Adrenal gland (tissue), 9 donors: ENCODE measurements at regions not wholly inside any gene's neighbourhood (a gene's known extent, or its start where the extent isn't known, plus 50 kb on each side); places are given as distances from the start of the nearest gene placed in this dataset.

Source experiments
- DNase-seq, 7 donors: peaks; one replicate each; pipeline ENCODE4 v3.0.0-alpha.2; 2019 to 2020
- H3K27ac ChIP-seq, 5 donors: fragments of 200-600 bp; sonication (generic) in 4 of 5; 1 replicate in 3 of 5; 2 replicates in 2 of 5; pipeline versions ENCODE4 v1.5.1 to v1.8.0; 2016 to 2020; ENCODE audit warnings: mild to moderate bottlenecking in 1 of 5
- H3K27me3 ChIP-seq: fragments of 200-600 bp; 2 replicates; pipeline ENCODE4 v1.8.0; 2021
- H3K36me3 ChIP-seq, 2 donors: fragments of 200-600 bp; replicated peaks in 1 of 2; 1 replicate in 1 of 2; 2 replicates in 1 of 2; pipeline versions ENCODE4 v1.5.1 to v1.8.0; 2018 to 2022
- H3K4me1 ChIP-seq, 2 donors: fragments of 200-600 bp; replicated peaks in 1 of 2; 1 replicate in 1 of 2; 2 replicates in 1 of 2; pipeline versions ENCODE4 v1.5.1 to v1.8.0; 2018 to 2021
- H3K4me3 ChIP-seq, 4 donors: fragments of 200-600 bp; sonication (generic) in 3 of 4; one replicate each; pipeline ENCODE4 v1.5.1; 2016 to 2018
- H3K9me3 ChIP-seq, 3 donors: fragments of 200-600 bp; sonication (generic) in 1 of 3; replicated peaks in 1 of 3; 1 replicate in 2 of 3; 2 replicates in 1 of 3; pipeline versions ENCODE4 v1.5.1 to v1.8.0; 2016 to 2021
- POLR2A ChIP-seq, 2 donors: fragments of 450-650 bp; IDR thresholded peaks; one replicate each; pipeline ENCODE4 v1.6.1; 2017; ENCODE audit warnings: antibody characterized with exemption in 2 of 2, mild to moderate bottlenecking in 2 of 2, moderate library complexity in 1 of 2
- WGBS, 4 donors: extraction: QIAGEN DNeasy Blood & Tissue Kit in 2 of 4; methylation state at CpG; one replicate each; pipeline versions ENCODE4 v1.1.5 to v1.1.7; 2013 to 2017; 5-methylcytosine and 5-hydroxymethylcytosine counted together
- intact Hi-C, 2 donors: fragments of 100-400 bp; cut with DNase I; formaldehyde crosslinking; loops; one replicate each; pipeline versions ENCODE4 v1.14.1 to v1.15.0; 2022 to 2023
- TF ChIP-seq, protein P1 (sequence below), 6 experiments: fragments of 450-650 bp in 4 of 6; fragments of 200-600 bp in 2 of 6; sonication (generic) in 1 of 6; IDR thresholded peaks; 1 replicate in 5 of 6; 2 replicates in 1 of 6; pipeline versions ENCODE4 v1.5.1 to v1.8.0; 2016 to 2021; ENCODE audit warnings: antibody characterized with exemption in 6 of 6, mild to moderate bottlenecking in 2 of 6, moderate library complexity in 1 of 6
- donor health status: healthy with polysubstance abuse.
- donor health status: Bipolar disorder and iron deficiency.
- donor health status: DM: yes; HTN: yes; CAD: no.
- donor health status: DM: no; HTN: no; CAD: no.
- donor health status: DM: no; HTN: no; CAD: no.

- H3K27ac ChIP-seq = no peak overlapping the region
- no peak for DNase-seq
- H3K27me3 ChIP-seq = no peaks in the 10 kb centered on the region
- no peaks in the 10 kb centered on the region for H3K9me3 ChIP-seq
- WGBS, 4 donors = 82 to 91% (median 89%) methylated on average over 10 to 11 of the region's 11 CpGs
- H3K4me3 ChIP-seq = no peak overlapping the region
- no peaks in the 10 kb centered on the region for H3K4me1 ChIP-seq
- no peaks in the 10 kb centered on the region for H3K36me3 ChIP-seq
- intact Hi-C loops = no loop called here
- TF ChIP-seq, protein P1, sequence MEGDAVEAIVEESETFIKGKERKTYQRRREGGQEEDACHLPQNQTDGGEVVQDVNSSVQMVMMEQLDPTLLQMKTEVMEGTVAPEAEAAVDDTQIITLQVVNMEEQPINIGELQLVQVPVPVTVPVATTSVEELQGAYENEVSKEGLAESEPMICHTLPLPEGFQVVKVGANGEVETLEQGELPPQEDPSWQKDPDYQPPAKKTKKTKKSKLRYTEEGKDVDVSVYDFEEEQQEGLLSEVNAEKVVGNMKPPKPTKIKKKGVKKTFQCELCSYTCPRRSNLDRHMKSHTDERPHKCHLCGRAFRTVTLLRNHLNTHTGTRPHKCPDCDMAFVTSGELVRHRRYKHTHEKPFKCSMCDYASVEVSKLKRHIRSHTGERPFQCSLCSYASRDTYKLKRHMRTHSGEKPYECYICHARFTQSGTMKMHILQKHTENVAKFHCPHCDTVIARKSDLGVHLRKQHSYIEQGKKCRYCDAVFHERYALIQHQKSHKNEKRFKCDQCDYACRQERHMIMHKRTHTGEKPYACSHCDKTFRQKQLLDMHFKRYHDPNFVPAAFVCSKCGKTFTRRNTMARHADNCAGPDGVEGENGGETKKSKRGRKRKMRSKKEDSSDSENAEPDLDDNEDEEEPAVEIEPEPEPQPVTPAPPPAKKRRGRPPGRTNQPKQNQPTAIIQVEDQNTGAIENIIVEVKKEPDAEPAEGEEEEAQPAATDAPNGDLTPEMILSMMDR (IDR thresholded peaks at IDR 0.05) = no peak
- TF ChIP-seq POLR2A (IDR thresholded peaks at IDR 0.05) = no peak
Observed at GRCh38 chr7:98701372-98701771, 84.3 kb downstream of the NPTX2 start.

- intact Hi-C loops = no loop called here
- H3K4me1 ChIP-seq = no peaks in the 10 kb centered on the region
- H3K4me3 ChIP-seq = no peak overlapping the region
- no peak overlapping the region for H3K27ac ChIP-seq
- H3K27me3 ChIP-seq = no peaks in the 10 kb centered on the region
- 72 to 95% (median 83%) methylated on average over 2 of the region's 2 CpGs for WGBS, 4 donors
- TF ChIP-seq, protein P1 (IDR thresholded peaks at IDR 0.05) = no peak
- no peak for TF ChIP-seq POLR2A (IDR thresholded peaks at IDR 0.05)
- H3K9me3 ChIP-seq = no peaks in the 10 kb centered on the region
- H3K36me3 ChIP-seq = no peaks in the 10 kb centered on the region
- no peak for DNase-seq
Observed at GRCh38 chr7:98702021-98702420, 84.9 kb downstream of the NPTX2 start.

- no peak for DNase-seq
- Histone ChIP-seq H3K27ac (no peak overlapping the region), H3K4me3 (no peak overlapping the region), H3K36me3 (no peaks in the 10 kb centered on the region), H3K9me3 (no peaks in the 10 kb centered on the region), H3K27me3 (no peaks in the 10 kb centered on the region), H3K4me1 (no peaks in the 10 kb centered on the region)
- WGBS, 4 donors = 67 to 73% (median 71%) methylated on average over 8 to 10 of the region's 10 CpGs
- no peak for TF ChIP-seq POLR2A (IDR thresholded peaks at IDR 0.05)
- TF ChIP-seq, protein P1 (IDR thresholded peaks at IDR 0.05) = no peak
- intact Hi-C loops = no loop called here
Observed at GRCh38 chr7:98703916-98704315, 86.8 kb downstream of the NPTX2 start.

DNA sequence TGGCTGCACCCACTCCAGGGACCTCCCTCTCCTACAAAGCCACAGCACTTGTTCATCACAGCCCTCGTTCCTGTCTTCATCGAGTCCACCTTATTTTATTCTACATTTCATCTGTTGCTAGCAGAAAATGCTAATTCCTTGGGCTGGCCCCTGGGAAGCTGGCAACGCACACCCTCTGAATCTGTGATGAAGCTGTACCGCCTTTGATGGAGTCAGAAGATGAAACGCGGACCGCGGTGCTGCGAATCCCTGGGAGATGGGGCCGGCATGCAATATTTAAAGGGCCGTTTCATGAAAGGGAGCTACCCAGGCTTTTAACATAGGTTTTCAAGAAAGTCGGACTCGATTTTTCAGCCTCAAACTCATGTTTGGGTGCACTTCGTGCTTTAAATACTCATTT lies 88.5 kb downstream of the NPTX2 start:
- Histone ChIP-seq H3K36me3 (no peaks in the 10 kb centered on the region), H3K27me3 (no peaks in the 10 kb centered on the region), H3K27ac (no peak overlapping the region), H3K9me3 (no peaks in the 10 kb centered on the region), H3K4me1 (no peaks in the 10 kb centered on the region), H3K4me3 (no peak overlapping the region)
- TF ChIP-seq POLR2A (IDR thresholded peaks at IDR 0.05) = no peak
- TF ChIP-seq, protein P1 (IDR thresholded peaks at IDR 0.05) = no peak
- WGBS, 4 donors = 45 to 57% (median 55%) methylated on average over 14 of the region's 14 CpGs
- intact Hi-C loops = no loop called here
- DNase-seq = no peak
